ENCODE measurements at regions not wholly inside any gene's neighbourhood (a gene's known extent, or its start where the extent isn't known, plus 50 kb on each side); places are given as distances from the start of the nearest gene placed in this dataset.

GRCh38 chr1:217921126-217921904, 290.2 kb downstream of the SPATA17 start:
- Histone ChIP-seq H3K4me3 (ENCODE audit: low read length) (no peak overlapping the region), H3K4me1 (ENCODE audit: control insufficient read depth, insufficient read depth, low read length) (no peaks in the 10 kb centered on the region), H3K36me3 (ENCODE audit: control insufficient read depth, insufficient read depth, low read length) (no peaks in the 10 kb centered on the region), H3K9me3 (ENCODE audit: control insufficient read depth, insufficient read depth, low read length) (no peaks in the 10 kb centered on the region), H3K27me3 (ENCODE audit: control insufficient read depth, insufficient read depth, low read length) (no peaks in the 10 kb centered on the region), H3K27ac (ENCODE audit: low read length) (no peak overlapping the region)
- no peak for DNase-seq (ENCODE audit: low read depth, low spot score)
- no CpG with 5 or more reads among the region's 7 CpGs for WGBS (ENCODE audit: insufficient coverage, insufficient read length)

GRCh38 chr1:217924924-217925323, 293.8 kb downstream of the SPATA17 start:
- Histone ChIP-seq H3K36me3 (ENCODE audit: control insufficient read depth, insufficient read depth, low read length) (no peaks in the 10 kb centered on the region), H3K4me1 (ENCODE audit: control insufficient read depth, insufficient read depth, low read length) (no peaks in the 10 kb centered on the region), H3K27ac (ENCODE audit: low read length) (no peak overlapping the region), H3K27me3 (ENCODE audit: control insufficient read depth, insufficient read depth, low read length) (no peaks in the 10 kb centered on the region), H3K4me3 (ENCODE audit: low read length) (no peak overlapping the region; the same call in 1 of the 2 replicates), H3K9me3 (ENCODE audit: control insufficient read depth, insufficient read depth, low read length) (no peaks in the 10 kb centered on the region)
- WGBS (ENCODE audit: insufficient coverage, insufficient read length), result no CpG with 5 or more reads among the region's 36 CpGs
- DNase-seq (ENCODE audit: low read depth, low spot score), result no peak

GRCh38 chr1:217929213-217929885, 298.2 kb downstream of the SPATA17 start:
- Histone ChIP-seq H3K36me3 (ENCODE audit: control insufficient read depth, insufficient read depth, low read length) (no peaks in the 10 kb centered on the region), H3K27me3 (ENCODE audit: control insufficient read depth, insufficient read depth, low read length) (no peaks in the 10 kb centered on the region), H3K4me3 (ENCODE audit: low read length) (no peak overlapping the region), H3K27ac (ENCODE audit: low read length) (no peak overlapping the region), H3K4me1 (ENCODE audit: control insufficient read depth, insufficient read depth, low read length) (no peaks in the 10 kb centered on the region), H3K9me3 (ENCODE audit: control insufficient read depth, insufficient read depth, low read length) (no peaks in the 10 kb centered on the region)
- DNase-seq (ENCODE audit: low read depth, low spot score), result no peak
- WGBS (ENCODE audit: insufficient coverage, insufficient read length), result no CpG with 5 or more reads among the region's 10 CpGs

GRCh38 chr1:217943361-217943760, 312.2 kb downstream of the SPATA17 start:
- no peak for DNase-seq (ENCODE audit: low read depth, low spot score)
- H3K27ac ChIP-seq (ENCODE audit: low read length), result no peak overlapping the region
- no peaks in the 10 kb centered on the region for H3K4me1 ChIP-seq (ENCODE audit: control insufficient read depth, insufficient read depth, low read length)
- H3K36me3 ChIP-seq (ENCODE audit: control insufficient read depth, insufficient read depth, low read length), result no peaks in the 10 kb centered on the region
- H3K4me3 ChIP-seq (ENCODE audit: low read length), result no peak overlapping the region
- 100% methylated on average over 1 of the region's 5 CpGs for WGBS (ENCODE audit: insufficient coverage, insufficient read length)
- no peaks in the 10 kb centered on the region for H3K9me3 ChIP-seq (ENCODE audit: control insufficient read depth, insufficient read depth, low read length)
- no peaks in the 10 kb centered on the region for H3K27me3 ChIP-seq (ENCODE audit: control insufficient read depth, insufficient read depth, low read length)

- no peak for DNase-seq (ENCODE audit: low read depth, low spot score)
- no peaks in the 10 kb centered on the region for H3K27me3 ChIP-seq (ENCODE audit: control insufficient read depth, insufficient read depth, low read length)
- no peak overlapping the region for H3K4me3 ChIP-seq (ENCODE audit: low read length)
- WGBS (ENCODE audit: insufficient coverage, insufficient read length), result no CpG with 5 or more reads among the region's 6 CpGs
- no peak overlapping the region for H3K27ac ChIP-seq (ENCODE audit: low read length)
- no peaks in the 10 kb centered on the region for H3K4me1 ChIP-seq (ENCODE audit: control insufficient read depth, insufficient read depth, low read length)
- no peaks in the 10 kb centered on the region for H3K36me3 ChIP-seq (ENCODE audit: control insufficient read depth, insufficient read depth, low read length)
- no peaks in the 10 kb centered on the region for H3K9me3 ChIP-seq (ENCODE audit: control insufficient read depth, insufficient read depth, low read length)
Observed at GRCh38 chr1:217944550-217944949, 313.4 kb downstream of the SPATA17 start.

- H3K9me3 ChIP-seq (ENCODE audit: control insufficient read depth, insufficient read depth, low read length), result no peaks in the 10 kb centered on the region
- no peak for DNase-seq (ENCODE audit: low read depth, low spot score)
- H3K36me3 ChIP-seq (ENCODE audit: control insufficient read depth, insufficient read depth, low read length), result no peaks in the 10 kb centered on the region
- H3K27me3 ChIP-seq (ENCODE audit: control insufficient read depth, insufficient read depth, low read length), result no peaks in the 10 kb centered on the region
- H3K27ac ChIP-seq (ENCODE audit: low read length), result no peak overlapping the region
- no peaks in the 10 kb centered on the region for H3K4me1 ChIP-seq (ENCODE audit: control insufficient read depth, insufficient read depth, low read length)
- no CpG with 5 or more reads among the region's 8 CpGs for WGBS (ENCODE audit: insufficient coverage, insufficient read length)
- H3K4me3 ChIP-seq (ENCODE audit: low read length), result no peak overlapping the region
Observed at GRCh38 chr1:217946511-217946910, 315.4 kb downstream of the SPATA17 start.

- DNase-seq (ENCODE audit: low read depth, low spot score), result no peak
- Histone ChIP-seq H3K4me1 (ENCODE audit: control insufficient read depth, insufficient read depth, low read length) (no peaks in the 10 kb centered on the region), H3K9me3 (ENCODE audit: control insufficient read depth, insufficient read depth, low read length) (no peaks in the 10 kb centered on the region), H3K27me3 (ENCODE audit: control insufficient read depth, insufficient read depth, low read length) (no peaks in the 10 kb centered on the region), H3K4me3 (ENCODE audit: low read length) (no peak overlapping the region), H3K27ac (ENCODE audit: low read length) (no peak overlapping the region), H3K36me3 (ENCODE audit: control insufficient read depth, insufficient read depth, low read length) (no peaks in the 10 kb centered on the region)
- WGBS (ENCODE audit: insufficient coverage, insufficient read length), result no CpG with 5 or more reads among the region's 2 CpGs
Observed at GRCh38 chr1:217948741-217949140, 317.6 kb downstream of the SPATA17 start.

- H3K27ac ChIP-seq (ENCODE audit: low read length), result no peak overlapping the region
- H3K4me1 ChIP-seq (ENCODE audit: control insufficient read depth, insufficient read depth, low read length), result no peaks in the 10 kb centered on the region
- H3K27me3 ChIP-seq (ENCODE audit: control insufficient read depth, insufficient read depth, low read length), result no peaks in the 10 kb centered on the region
- H3K36me3 ChIP-seq (ENCODE audit: control insufficient read depth, insufficient read depth, low read length), result no peaks in the 10 kb centered on the region
- no peak for DNase-seq (ENCODE audit: low read depth, low spot score)
- H3K9me3 ChIP-seq (ENCODE audit: control insufficient read depth, insufficient read depth, low read length), result no peaks in the 10 kb centered on the region
- WGBS (ENCODE audit: insufficient coverage, insufficient read length), result no CpG with 5 or more reads among the region's 2 CpGs
- no peak overlapping the region for H3K4me3 ChIP-seq (ENCODE audit: low read length)
Observed at GRCh38 chr1:217953330-217953729, 322.2 kb downstream of the SPATA17 start.

GRCh38 chr1:217953922-217954321, 322.8 kb downstream of the SPATA17 start:
- no CpG with 5 or more reads among the region's 2 CpGs for WGBS (ENCODE audit: insufficient coverage, insufficient read length)
- H3K27me3 ChIP-seq (ENCODE audit: control insufficient read depth, insufficient read depth, low read length), result no peaks in the 10 kb centered on the region
- no peaks in the 10 kb centered on the region for H3K36me3 ChIP-seq (ENCODE audit: control insufficient read depth, insufficient read depth, low read length)
- DNase-seq (ENCODE audit: low read depth, low spot score), result no peak
- H3K4me1 ChIP-seq (ENCODE audit: control insufficient read depth, insufficient read depth, low read length), result no peaks in the 10 kb centered on the region
- no peaks in the 10 kb centered on the region for H3K9me3 ChIP-seq (ENCODE audit: control insufficient read depth, insufficient read depth, low read length)
- no peak overlapping the region for H3K4me3 ChIP-seq (ENCODE audit: low read length)
- H3K27ac ChIP-seq (ENCODE audit: low read length), result no peak overlapping the region

- H3K4me3 ChIP-seq (ENCODE audit: low read length), result no peak overlapping the region
- no peaks in the 10 kb centered on the region for H3K36me3 ChIP-seq (ENCODE audit: control insufficient read depth, insufficient read depth, low read length)
- DNase-seq (ENCODE audit: low read depth, low spot score), result no peak
- H3K4me1 ChIP-seq (ENCODE audit: control insufficient read depth, insufficient read depth, low read length), result no peaks in the 10 kb centered on the region
- H3K27me3 ChIP-seq (ENCODE audit: control insufficient read depth, insufficient read depth, low read length), result no peaks in the 10 kb centered on the region
- H3K27ac ChIP-seq (ENCODE audit: low read length), result no peak overlapping the region
- H3K9me3 ChIP-seq (ENCODE audit: control insufficient read depth, insufficient read depth, low read length), result no peaks in the 10 kb centered on the region
Observed at GRCh38 chr1:217955723-217956122, 324.6 kb downstream of the SPATA17 start.
